GM12891 (cell line): ENCODE measurements at regions not wholly inside any gene's neighbourhood (a gene's known extent, or its start where the extent isn't known, plus 50 kb on each side); places are given as distances from the start of the nearest gene placed in this dataset.

ENCODE experiments used
- DNase-seq: peaks from one replicate; pipeline ENCODE4 v3.0.0; 2011; ENCODE audit warnings: low spot score; ENCODE audit not compliant: insufficient read length
- FAIRE-seq: peaks from 2 replicates; lab custom pipeline; 2011; peaks lifted over from hg19 to GRCh38; lab: Jason Lieb, UNC
- PAX5 ChIP-seq: IDR thresholded peaks from 2 replicates; pipeline ENCODE4 v1.6.1; 2011; ENCODE audit warnings: low read length, moderate library complexity, mild to moderate bottlenecking; ENCODE audit not compliant: insufficient read depth, severe bottlenecking
- POLR2A ChIP-seq: IDR thresholded peaks from 2 replicates; pipeline ENCODE4 v1.6.1; 2011; ENCODE audit warnings: low read depth, low read length, control low read depth
- POLR2AphosphoS5 ChIP-seq: IDR thresholded peaks from 2 replicates; pipeline ENCODE4 v1.6.1; 2011; ENCODE audit warnings: low read depth, low read length, control low read depth
- POU2F2 ChIP-seq: IDR thresholded peaks from 2 replicates; pipeline ENCODE4 v1.6.1; 2011; ENCODE audit warnings: low read depth, mild to moderate bottlenecking, control low read depth, low read length, moderate library complexity
- SPI1 ChIP-seq: IDR thresholded peaks from 2 replicates; pipeline ENCODE4 v1.6.1; 2011; ENCODE audit warnings: low read depth, low read length, control low read depth
- TAF1 ChIP-seq: IDR thresholded peaks from 2 replicates; pipeline ENCODE4 v1.6.1; 2011; ENCODE audit warnings: low read depth, low read length, control low read depth

- no peak for FAIRE-seq
- no peak for DNase-seq
- TF ChIP-seq POU2F2 (no peak), TAF1 (no peak), SPI1 (no peak), PAX5 (no peak), POLR2A (no peak), POLR2AphosphoS5 (no peak)
Observed at GRCh38 chr4:185993328-185993973, 75.5 kb upstream of the TLR3 start.

- TF ChIP-seq PAX5 = no peak
- TF ChIP-seq POU2F2 = no peak
- no peak for TF ChIP-seq TAF1
- no peak for TF ChIP-seq SPI1
- TF ChIP-seq POLR2A = no peak
- TF ChIP-seq POLR2AphosphoS5 = no peak
- DNase-seq (no peak), FAIRE-seq (no peak)
Observed at GRCh38 chr4:185994750-185995149, 74.2 kb upstream of the TLR3 start.

- no peak for TF ChIP-seq PAX5
- no peak for TF ChIP-seq POLR2AphosphoS5
- TF ChIP-seq SPI1 = no peak
- TF ChIP-seq POU2F2 = no peak
- TF ChIP-seq POLR2A = no peak
- no peak for TF ChIP-seq TAF1
- no peak for DNase-seq
- FAIRE-seq = no peak
Observed at GRCh38 chr4:185995665-185996064, 73.3 kb upstream of the TLR3 start.

- no peak for FAIRE-seq
- DNase-seq = no peak
- no peak for TF ChIP-seq POLR2AphosphoS5
- no peak for TF ChIP-seq PAX5
- no peak for TF ChIP-seq POLR2A
- no peak for TF ChIP-seq POU2F2
Observed at GRCh38 chr4:185997296-185997695, 71.7 kb upstream of the TLR3 start.

- FAIRE-seq (no peak), DNase-seq (no peak)
- TF ChIP-seq POLR2A (no peak), SPI1 (no peak), PAX5 (no peak), POU2F2 (no peak), TAF1 (no peak), POLR2AphosphoS5 (no peak)
Observed at GRCh38 chr4:185998791-185999190, 70.2 kb upstream of the TLR3 start.

- FAIRE-seq (no peak), DNase-seq (no peak)
Observed at GRCh38 chr4:185999207-185999606, 69.7 kb upstream of the TLR3 start.

GRCh38 chr4:186002853-186003252 lies 66.1 kb upstream of the TLR3 start:
- no peak for TF ChIP-seq SPI1
- no peak for TF ChIP-seq POU2F2
- TF ChIP-seq PAX5 = no peak
- TF ChIP-seq POLR2A = no peak
- no peak for TF ChIP-seq TAF1
- TF ChIP-seq POLR2AphosphoS5 = no peak
- no peak for FAIRE-seq
- no peak for DNase-seq

More at GRCh38 chr4:185999207-185999606, 69.7 kb upstream of the TLR3 start:
- TF ChIP-seq POLR2AphosphoS5 = no peak
- TF ChIP-seq SPI1 = no peak
- no peak for TF ChIP-seq TAF1
- no peak for TF ChIP-seq POU2F2
- TF ChIP-seq PAX5 = no peak
- no peak for TF ChIP-seq POLR2A

DNA sequence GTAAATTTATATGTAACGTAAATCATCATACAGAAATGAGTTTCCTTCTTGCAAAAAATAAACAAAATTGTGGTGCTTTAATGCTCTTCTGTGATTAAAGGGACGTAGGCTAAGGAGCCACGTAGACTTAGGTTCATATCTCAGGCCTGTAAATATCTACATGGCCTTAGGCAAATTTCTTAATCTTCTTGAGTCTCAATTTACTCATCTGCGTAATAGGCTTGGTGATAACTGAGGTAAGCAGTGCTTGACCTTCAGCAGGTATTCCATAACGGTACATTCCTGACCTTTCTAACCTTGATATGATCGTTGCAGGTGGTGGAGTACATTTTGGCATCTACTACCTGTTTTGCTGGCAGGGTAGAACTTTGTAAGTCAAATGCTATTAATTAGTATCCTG lies 65.2 kb upstream of the TLR3 start:
- TF ChIP-seq POLR2A (no peak), POU2F2 (no peak), PAX5 (no peak), TAF1 (no peak), POLR2AphosphoS5 (no peak), SPI1 (no peak)
- FAIRE-seq = no peak
- DNase-seq = no peak

DNA sequence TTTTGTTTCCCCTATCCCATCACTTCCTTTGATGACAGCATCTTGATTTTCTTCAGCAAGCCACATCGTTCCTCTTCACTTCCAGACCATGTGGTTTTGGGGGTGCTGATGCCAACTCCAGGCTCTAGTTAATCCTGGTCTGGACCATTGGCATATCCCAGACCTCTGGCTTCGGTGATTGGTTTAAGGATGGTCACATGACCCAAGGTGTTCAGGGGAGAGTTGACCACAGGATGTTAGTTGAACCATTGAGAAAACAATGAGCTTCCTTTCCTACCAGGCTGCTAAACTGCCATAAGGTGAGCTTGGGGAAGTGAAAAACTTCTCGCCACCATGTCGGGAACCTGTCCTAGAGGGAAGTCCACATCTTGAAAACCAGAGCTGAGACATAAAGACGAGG lies 60.9 kb upstream of the TLR3 start:
- TF ChIP-seq TAF1 (no peak), SPI1 (no peak), POLR2A (no peak), POU2F2 (no peak), PAX5 (no peak), POLR2AphosphoS5 (no peak)
- DNase-seq = no peak
- no peak for FAIRE-seq

- FAIRE-seq = no peak
- TF ChIP-seq POLR2AphosphoS5 (no peak), POU2F2 (no peak), SPI1 (no peak), TAF1 (no peak), PAX5 (no peak), POLR2A (no peak)
Observed at GRCh38 chr4:186009976-186010375, 59.0 kb upstream of the TLR3 start.

More at GRCh38 chr4:186009976-186010375, 59.0 kb upstream of the TLR3 start:
- no peak for DNase-seq
